ENCODE measurements at regions not wholly inside any gene's neighbourhood (a gene's known extent, or its start where the extent isn't known, plus 50 kb on each side); places are given as distances from the start of the nearest gene placed in this dataset.

DNA sequence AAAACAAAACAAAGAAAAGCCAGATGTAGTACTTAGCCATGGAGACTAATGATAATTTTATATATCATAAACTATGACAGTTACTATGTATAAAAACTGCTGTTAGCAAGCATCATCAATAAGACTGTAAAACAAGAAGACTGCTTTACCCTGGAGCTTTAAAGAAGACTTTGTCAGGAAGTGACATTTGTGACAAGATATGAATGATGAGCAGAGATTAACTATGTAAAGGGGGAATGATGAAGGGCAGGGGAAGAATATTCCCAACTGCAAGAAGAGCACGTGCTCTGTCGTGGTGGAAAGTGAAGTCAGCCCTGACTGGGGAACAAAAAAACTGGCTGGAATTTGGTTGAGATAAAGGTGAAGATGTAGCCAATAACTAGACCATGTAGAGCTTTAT is 617.1 kb upstream of the AMOT start:
- TF ChIP-seq, protein P1, sequence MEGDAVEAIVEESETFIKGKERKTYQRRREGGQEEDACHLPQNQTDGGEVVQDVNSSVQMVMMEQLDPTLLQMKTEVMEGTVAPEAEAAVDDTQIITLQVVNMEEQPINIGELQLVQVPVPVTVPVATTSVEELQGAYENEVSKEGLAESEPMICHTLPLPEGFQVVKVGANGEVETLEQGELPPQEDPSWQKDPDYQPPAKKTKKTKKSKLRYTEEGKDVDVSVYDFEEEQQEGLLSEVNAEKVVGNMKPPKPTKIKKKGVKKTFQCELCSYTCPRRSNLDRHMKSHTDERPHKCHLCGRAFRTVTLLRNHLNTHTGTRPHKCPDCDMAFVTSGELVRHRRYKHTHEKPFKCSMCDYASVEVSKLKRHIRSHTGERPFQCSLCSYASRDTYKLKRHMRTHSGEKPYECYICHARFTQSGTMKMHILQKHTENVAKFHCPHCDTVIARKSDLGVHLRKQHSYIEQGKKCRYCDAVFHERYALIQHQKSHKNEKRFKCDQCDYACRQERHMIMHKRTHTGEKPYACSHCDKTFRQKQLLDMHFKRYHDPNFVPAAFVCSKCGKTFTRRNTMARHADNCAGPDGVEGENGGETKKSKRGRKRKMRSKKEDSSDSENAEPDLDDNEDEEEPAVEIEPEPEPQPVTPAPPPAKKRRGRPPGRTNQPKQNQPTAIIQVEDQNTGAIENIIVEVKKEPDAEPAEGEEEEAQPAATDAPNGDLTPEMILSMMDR (IDR thresholded peaks at IDR 0.05; ENCODE audit: poor library complexity, severe bottlenecking): no peak
- no peak for TF ChIP-seq SMC3 (conservative IDR thresholded peaks at IDR 0.05; ENCODE audit: poor library complexity)
- TF ChIP-seq EZH2 (IDR thresholded peaks at IDR 0.05; ENCODE audit: borderline replicate concordance, insufficient read depth, low read length, poor library complexity, severe bottlenecking): no peak
- TF ChIP-seq POLR2AphosphoS5 (IDR thresholded peaks at IDR 0.05): peak; percentile 64
- TF ChIP-seq, protein P2, sequence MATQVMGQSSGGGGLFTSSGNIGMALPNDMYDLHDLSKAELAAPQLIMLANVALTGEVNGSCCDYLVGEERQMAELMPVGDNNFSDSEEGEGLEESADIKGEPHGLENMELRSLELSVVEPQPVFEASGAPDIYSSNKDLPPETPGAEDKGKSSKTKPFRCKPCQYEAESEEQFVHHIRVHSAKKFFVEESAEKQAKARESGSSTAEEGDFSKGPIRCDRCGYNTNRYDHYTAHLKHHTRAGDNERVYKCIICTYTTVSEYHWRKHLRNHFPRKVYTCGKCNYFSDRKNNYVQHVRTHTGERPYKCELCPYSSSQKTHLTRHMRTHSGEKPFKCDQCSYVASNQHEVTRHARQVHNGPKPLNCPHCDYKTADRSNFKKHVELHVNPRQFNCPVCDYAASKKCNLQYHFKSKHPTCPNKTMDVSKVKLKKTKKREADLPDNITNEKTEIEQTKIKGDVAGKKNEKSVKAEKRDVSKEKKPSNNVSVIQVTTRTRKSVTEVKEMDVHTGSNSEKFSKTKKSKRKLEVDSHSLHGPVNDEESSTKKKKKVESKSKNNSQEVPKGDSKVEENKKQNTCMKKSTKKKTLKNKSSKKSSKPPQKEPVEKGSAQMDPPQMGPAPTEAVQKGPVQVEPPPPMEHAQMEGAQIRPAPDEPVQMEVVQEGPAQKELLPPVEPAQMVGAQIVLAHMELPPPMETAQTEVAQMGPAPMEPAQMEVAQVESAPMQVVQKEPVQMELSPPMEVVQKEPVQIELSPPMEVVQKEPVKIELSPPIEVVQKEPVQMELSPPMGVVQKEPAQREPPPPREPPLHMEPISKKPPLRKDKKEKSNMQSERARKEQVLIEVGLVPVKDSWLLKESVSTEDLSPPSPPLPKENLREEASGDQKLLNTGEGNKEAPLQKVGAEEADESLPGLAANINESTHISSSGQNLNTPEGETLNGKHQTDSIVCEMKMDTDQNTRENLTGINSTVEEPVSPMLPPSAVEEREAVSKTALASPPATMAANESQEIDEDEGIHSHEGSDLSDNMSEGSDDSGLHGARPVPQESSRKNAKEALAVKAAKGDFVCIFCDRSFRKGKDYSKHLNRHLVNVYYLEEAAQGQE (IDR thresholded peaks at IDR 0.05; ENCODE audit: borderline replicate concordance): peak; percentile 65
- no peak for TF ChIP-seq TAF1 (IDR thresholded peaks at IDR 0.05; ENCODE audit: low read depth)
- no peak for TF ChIP-seq MXI1 (conservative IDR thresholded peaks at IDR 0.05; ENCODE audit: poor library complexity, severe bottlenecking)
- peak; percentile 91 for TF ChIP-seq EP300 (conservative IDR thresholded peaks at IDR 0.05; ENCODE audit: poor library complexity, severe bottlenecking)
- TF ChIP-seq RAD21 (conservative IDR thresholded peaks at IDR 0.05): no peak
